GM12878 (cell line): ENCODE measurements at regions not wholly inside any gene's neighbourhood (a gene's known extent, or its start where the extent isn't known, plus 50 kb on each side); places are given as distances from the start of the nearest gene placed in this dataset.

Source experiments
- ASH2L ChIP-seq: fragments of 300-600, 200-600 bp; sonication (generic); IDR thresholded peaks from 2 replicates; pipeline ENCODE4 v1.6.1; 2017; ENCODE audit warnings: low read depth, mild to moderate bottlenecking, borderline replicate concordance
- FOXM1 ChIP-seq: IDR thresholded peaks from 2 replicates; pipeline ENCODE4 v1.6.1; 2012; ENCODE audit warnings: low read depth, mild to moderate bottlenecking, inconsistent platforms, low read length, moderate library complexity
- TAF1 ChIP-seq: IDR thresholded peaks from 2 replicates; pipeline ENCODE4 v1.6.1; 2011; ENCODE audit warnings: mild to moderate bottlenecking, low read depth, low read length, borderline replicate concordance
- YY1 ChIP-seq: IDR thresholded peaks from 2 replicates; pipeline ENCODE4 v1.6.1; 2011; ENCODE audit warnings: low read depth, mild to moderate bottlenecking, low read length
- ZZZ3 ChIP-seq: IDR thresholded peaks from 2 replicates; pipeline ENCODE4 v1.6.1; 2011; ENCODE audit warnings: low read depth; ENCODE audit not compliant: control insufficient read depth, insufficient read length
- TF ChIP-seq, protein P1 (sequence below), 3 experiments: IDR thresholded peaks in 2 of 3; conservative IDR thresholded peaks in 1 of 3; 2 replicates each; pipeline ENCODE4 v1.5.1; 2011; ENCODE audit warnings: low read depth in 3 of 3, low read length in 3 of 3, mild to moderate bottlenecking in 3 of 3, control low read depth in 2 of 3, moderate library complexity in 2 of 3, inconsistent platforms in 1 of 3, mixed read lengths in 1 of 3; ENCODE audit not compliant: control insufficient read depth in 2 of 3, insufficient read depth in 1 of 3; ENCODE audit errors: extremely low read depth in 1 of 3
- TF ChIP-seq, protein P2 (sequence below): fragments of 450-650 bp; IDR thresholded peaks from 2 replicates; pipeline ENCODE4 v1.6.1; 2017; ENCODE audit warnings: mild to moderate bottlenecking
- TF ChIP-seq, protein P3 (sequence below): IDR thresholded peaks from 2 replicates; pipeline ENCODE4 v1.6.1; 2012; ENCODE audit warnings: low read depth, low read length, improper control_type of control experiment

DNA sequence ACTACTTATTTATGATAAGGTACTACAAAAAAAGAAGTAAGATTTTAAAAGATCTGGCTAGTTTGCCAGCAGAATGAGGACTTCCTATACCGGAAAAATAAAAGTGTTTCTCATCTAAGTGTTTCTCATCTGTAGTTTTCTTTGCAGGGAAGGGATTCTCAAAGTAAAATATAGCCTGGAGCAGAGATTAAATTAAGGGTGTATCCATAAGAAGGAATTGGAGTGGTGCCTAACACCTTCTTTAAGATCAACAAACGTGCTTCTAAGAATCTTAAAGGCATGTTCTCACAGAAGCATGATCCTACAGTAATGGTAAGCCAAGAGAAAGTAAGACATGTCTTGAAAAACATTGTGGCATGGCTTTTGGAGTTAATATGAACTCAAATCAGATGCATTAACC lies 528.2 kb downstream of the GBA3 start:
- TF ChIP-seq TAF1 (no peak), ZZZ3 (no peak), FOXM1 (no peak), ASH2L (no peak), YY1 (no peak)
- TF ChIP-seq, protein P1, sequence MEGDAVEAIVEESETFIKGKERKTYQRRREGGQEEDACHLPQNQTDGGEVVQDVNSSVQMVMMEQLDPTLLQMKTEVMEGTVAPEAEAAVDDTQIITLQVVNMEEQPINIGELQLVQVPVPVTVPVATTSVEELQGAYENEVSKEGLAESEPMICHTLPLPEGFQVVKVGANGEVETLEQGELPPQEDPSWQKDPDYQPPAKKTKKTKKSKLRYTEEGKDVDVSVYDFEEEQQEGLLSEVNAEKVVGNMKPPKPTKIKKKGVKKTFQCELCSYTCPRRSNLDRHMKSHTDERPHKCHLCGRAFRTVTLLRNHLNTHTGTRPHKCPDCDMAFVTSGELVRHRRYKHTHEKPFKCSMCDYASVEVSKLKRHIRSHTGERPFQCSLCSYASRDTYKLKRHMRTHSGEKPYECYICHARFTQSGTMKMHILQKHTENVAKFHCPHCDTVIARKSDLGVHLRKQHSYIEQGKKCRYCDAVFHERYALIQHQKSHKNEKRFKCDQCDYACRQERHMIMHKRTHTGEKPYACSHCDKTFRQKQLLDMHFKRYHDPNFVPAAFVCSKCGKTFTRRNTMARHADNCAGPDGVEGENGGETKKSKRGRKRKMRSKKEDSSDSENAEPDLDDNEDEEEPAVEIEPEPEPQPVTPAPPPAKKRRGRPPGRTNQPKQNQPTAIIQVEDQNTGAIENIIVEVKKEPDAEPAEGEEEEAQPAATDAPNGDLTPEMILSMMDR (IDR thresholded peaks at IDR 0.05 in 2 of 3, conservative IDR thresholded peaks at IDR 0.05 in 1 of 3; ENCODE audit: control insufficient read depth in 2 of 3, extremely low read depth in 1 of 3, insufficient read depth in 1 of 3, low read depth in 3 of 3, low read length in 3 of 3), result no peak
- TF ChIP-seq, protein P2, sequence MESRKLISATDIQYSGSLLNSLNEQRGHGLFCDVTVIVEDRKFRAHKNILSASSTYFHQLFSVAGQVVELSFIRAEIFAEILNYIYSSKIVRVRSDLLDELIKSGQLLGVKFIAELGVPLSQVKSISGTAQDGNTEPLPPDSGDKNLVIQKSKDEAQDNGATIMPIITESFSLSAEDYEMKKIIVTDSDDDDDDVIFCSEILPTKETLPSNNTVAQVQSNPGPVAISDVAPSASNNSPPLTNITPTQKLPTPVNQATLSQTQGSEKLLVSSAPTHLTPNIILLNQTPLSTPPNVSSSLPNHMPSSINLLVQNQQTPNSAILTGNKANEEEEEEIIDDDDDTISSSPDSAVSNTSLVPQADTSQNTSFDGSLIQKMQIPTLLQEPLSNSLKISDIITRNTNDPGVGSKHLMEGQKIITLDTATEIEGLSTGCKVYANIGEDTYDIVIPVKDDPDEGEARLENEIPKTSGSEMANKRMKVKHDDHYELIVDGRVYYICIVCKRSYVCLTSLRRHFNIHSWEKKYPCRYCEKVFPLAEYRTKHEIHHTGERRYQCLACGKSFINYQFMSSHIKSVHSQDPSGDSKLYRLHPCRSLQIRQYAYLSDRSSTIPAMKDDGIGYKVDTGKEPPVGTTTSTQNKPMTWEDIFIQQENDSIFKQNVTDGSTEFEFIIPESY, result no peak
- TF ChIP-seq, protein P3, sequence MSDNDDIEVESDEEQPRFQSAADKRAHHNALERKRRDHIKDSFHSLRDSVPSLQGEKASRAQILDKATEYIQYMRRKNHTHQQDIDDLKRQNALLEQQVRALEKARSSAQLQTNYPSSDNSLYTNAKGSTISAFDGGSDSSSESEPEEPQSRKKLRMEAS, result no peak
